ENCODE measurements at regions not wholly inside any gene's neighbourhood (a gene's known extent, or its start where the extent isn't known, plus 50 kb on each side); places are given as distances from the start of the nearest gene placed in this dataset.
"Not testable (repeated sequence)": the region's sequence is repeated elsewhere in the genome, so short reads cannot be mapped to it uniquely, and the experiment has no call there.

GRCh38 chr9:18032636-18033035 is 441.3 kb upstream of the ADAMTSL1 start:
- DNase-seq (ENCODE audit: low read depth) = no peak

DNA sequence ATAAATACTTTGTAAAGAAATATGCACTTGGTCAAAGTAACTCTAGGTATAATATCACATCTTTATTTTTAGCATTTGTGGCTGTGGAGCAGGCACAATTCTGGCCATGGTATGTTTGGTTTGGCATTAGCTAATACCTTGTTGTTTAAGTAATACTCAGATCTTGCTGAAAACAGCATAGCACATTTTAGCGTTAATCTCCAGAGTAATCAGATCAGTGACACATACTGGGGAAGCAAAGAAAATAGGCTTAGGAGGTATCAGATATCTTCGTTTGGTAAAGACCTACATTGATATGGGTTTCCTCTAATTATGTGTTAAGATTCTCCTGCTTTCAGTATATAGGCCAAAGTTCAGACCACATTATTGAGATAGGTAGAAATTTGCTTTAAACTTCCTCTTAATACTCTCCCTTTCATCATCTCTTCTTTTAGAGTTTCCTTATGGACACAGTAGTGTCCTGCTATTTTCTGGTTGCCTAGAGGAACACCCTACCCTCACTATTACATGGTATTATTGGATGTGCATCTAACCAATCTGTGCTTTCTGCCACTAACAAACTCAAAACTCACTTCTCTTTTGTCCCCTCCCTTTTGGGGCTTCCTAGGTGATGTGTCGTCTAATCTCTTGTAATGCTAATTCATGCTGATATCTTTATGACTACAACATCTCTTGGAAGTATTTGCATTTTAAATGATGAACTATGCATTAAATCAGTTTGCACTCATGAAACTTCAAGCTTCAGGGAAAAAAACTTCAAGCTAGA is 437.3 kb upstream of the ADAMTSL1 start:
- no peak for DNase-seq (ENCODE audit: low read depth)

DNA sequence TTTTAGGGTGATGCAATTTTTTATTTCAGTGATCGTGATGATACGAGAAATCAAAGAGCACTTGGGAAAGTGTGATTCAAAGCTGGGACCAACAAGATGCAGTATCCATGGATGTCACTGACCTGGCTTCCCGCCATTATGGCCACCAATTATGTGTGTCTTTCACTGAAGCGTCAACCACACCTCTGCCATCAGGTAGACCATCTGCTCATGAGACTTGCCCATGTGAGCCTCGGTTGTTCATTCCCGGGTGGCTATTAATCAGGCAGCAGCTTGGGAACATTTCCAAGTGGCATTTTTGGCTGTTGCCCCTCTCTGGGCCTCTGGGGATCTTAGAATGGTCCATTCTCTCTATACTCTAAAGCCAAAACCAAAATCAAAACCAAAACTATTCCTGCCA is 436.0 kb upstream of the ADAMTSL1 start:
- DNase-seq (ENCODE audit: low read depth) = no peak

DNA sequence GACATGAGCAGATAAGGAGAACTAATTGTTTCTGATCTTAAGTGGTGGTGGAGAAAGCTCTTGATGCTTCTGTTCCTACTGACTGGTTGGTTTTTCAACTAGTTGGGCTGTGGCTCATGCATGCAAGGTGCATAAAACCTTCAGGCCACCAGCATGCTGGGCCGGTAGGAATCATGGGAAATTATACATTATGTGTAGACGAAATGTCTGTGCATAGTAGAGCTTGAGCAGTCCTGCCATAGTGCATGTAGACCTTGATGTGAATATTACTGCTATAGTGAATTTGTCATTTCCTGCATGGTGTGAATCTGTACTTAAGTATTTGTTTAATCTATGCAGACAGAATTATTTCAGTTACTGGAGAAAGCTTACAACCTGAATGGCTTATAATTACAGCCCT is 433.6 kb upstream of the ADAMTSL1 start:
- DNase-seq (ENCODE audit: low read depth) = no peak

DNA sequence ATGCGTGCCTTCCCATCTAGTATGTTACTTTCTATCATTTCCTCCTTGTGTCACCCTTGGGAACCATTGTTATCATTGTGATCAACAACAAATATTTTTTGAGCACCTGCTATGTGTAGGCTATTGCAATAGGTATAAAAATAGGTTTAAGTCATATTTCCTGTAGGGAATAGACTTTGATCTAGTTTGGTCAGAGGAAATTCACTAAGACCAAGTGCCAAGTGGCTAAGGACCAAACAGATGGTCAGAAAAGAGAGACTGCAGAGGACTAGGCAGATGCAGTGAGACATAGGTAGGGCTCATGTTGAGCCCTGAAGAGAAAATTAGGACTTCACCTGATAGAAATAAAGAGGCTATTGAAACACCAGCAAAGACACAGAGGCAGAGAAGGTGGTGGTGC is 430.0 kb upstream of the ADAMTSL1 start:
- DNase-seq (ENCODE audit: low read depth) = no peak

DNA sequence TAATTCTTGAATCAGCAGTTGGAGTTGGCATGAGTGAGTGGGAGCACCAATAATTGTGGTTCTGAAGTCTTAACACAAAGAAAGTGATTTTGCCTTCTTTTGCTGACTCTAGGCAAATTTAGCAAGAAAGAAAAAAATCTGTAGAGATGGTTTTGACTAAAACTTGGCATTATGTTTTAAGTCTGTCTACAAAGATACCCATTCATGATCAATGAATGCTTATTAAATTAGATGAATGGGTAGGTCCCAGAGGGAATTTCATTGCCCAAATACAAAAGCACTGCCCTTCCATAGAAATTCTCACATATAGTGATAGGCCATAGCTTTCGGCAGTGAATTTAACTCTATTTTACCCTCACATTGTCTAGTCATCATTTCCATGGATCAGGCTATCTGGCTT is 428.6 kb upstream of the ADAMTSL1 start:
- no peak for DNase-seq (ENCODE audit: low read depth)

- no peak for DNase-seq (ENCODE audit: low read depth)
Measured at GRCh38 chr9:18046068-18046467, 427.9 kb upstream of the ADAMTSL1 start.

- DNase-seq (ENCODE audit: low read depth) = no peak
Measured at GRCh38 chr9:18051638-18052037, 422.3 kb upstream of the ADAMTSL1 start.

DNA sequence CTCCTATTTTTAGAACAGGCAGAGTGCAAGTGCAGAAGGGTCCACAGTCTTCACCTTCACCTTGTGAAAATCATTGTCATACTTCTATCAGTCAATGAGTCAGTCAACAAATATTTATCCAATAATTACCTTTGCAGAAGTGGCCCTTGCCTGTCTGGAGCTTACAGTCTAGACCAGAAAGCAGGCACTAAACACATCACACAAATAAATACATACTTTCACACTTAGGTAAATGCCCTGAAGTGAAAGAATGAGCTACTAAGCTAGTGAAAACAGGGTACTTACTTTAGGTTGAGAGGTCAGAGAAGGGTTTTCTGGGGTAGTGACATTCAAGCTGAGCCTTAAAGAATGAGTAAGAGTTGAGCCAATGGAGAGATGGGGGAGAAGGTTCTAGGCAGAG is 421.9 kb upstream of the ADAMTSL1 start:
- DNase-seq (ENCODE audit: low read depth) = no peak

DNA sequence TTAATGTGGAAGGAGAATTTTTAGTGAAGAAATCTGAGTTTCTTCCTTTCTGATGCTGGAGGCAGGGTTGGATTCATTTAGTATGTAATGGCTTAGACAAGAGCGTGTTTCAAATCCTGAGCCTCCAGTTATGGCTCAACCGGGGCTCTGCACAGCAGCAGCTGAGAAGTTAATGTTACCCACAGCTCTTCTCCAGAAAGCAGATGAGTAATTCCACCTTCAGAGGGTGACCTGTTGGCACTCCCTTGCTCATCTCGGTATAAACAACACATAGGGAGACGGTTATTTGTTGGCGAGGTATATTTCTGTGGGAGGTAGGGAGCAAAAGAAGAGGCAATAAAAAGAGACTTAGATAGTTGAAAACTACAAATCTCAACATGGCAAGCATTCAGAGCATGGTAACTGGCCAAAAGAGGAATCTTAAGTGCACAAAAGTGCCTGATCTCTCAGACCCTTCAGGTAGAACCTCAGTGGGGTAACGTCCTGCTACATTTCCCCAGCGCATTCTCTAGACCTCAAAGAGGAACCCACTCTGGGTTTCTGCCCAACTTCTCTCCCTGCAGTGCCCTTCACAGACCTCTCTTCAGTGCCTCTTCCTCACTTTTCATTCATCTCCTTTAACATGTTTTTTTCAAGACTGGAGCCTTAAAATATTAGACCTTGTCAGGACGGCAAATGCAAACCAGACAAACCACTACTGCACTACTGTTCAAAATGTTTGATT is 417.5 kb upstream of the ADAMTSL1 start:
- no peak for DNase-seq (ENCODE audit: low read depth)

DNA sequence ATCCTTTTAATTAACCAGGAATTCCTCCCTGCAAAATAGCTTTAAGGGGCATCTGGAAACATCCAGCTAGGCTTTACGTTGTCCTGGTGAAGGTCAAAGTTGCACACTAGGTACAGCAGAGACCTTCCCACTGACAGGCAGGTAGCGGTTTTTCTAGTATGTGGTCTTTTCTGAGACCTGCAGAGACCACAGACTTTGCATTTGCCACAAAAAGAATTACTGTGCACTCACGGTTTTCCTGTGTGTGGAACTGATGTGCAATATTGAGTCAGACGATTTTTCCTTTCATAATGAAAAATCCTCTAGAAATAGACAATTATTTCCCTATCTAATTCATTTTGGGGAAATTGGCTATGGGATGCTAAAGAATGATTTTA is 417.0 kb upstream of the ADAMTSL1 start:
- no peak for DNase-seq (ENCODE audit: low read depth)

DNA sequence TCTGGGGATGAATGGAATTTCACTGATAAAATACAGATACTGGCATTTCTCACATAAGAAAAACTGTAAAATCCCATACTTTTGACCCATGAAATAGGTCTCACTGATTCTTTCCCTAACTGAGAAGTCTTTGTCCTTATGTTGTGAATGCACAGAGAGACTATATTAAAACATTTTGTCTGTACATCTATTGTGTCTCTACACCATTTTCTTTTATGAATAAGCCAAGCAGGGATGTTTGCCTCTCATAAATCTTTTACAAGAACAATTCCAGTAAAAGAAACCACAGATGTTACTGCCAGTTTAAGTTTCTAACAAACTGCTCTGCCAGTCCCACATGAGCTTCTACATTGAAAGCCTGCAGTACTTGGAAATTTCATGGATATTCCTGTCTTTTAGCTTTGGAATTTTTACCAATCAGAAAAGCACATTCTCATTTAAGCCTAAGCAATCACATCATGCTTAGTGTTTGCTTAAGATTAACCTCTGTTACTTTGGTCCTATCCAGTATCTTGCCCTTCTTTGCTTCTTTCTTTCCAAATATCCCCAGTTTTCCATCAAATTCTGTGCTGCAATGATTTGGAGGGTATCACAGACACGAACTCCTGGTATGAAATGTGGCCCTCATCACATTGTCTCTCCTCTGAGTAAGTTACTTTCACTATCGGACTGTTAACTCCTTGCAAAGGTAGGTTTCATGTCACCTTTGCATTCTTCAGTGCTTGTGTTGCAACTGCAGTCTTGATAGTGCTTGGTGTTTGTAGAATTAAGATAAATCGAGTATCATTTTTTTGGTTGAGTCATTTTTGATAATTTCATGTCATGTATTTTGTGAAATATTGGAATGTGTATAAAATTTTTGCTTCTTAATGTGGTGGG is 415.1 kb upstream of the ADAMTSL1 start:
- peak; percentile 2 for DNase-seq (ENCODE audit: low read depth)

- no peak for DNase-seq (ENCODE audit: low read depth)
Measured at GRCh38 chr9:18059447-18059846, 414.5 kb upstream of the ADAMTSL1 start.

DNA sequence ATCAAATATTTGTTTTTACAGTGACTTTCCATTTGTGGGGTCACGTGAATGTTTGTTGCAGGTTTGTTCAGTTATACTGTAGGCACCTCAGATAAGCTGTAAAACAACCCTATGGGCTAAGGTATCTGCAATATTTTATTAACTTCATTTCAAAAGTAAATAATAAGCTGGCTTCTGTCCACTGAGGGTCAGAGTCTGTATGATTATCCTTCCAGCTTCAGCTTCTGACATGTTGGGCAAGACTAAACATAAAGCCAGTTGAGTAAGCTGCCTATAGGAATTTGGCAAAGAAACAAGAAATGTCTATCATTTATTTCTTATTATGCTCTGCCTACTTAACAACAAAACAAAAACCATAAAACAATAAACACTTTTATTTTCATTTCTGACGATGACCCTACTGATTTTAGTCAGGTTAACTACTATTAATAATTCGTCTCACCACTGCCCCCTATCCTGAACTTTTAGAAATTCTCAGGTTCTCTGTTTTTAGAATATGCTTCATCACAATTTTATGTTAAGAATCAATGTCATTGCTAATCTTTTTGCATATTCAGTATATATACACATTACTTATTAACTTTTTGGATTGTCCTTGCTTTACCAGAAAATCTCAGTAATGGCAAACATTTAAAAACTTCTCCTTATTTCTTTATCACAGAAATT is 413.6 kb upstream of the ADAMTSL1 start:
- no peak for DNase-seq (ENCODE audit: low read depth)

GRCh38 chr9:18061332-18061731 is 412.6 kb upstream of the ADAMTSL1 start:
- no peak for DNase-seq (ENCODE audit: low read depth)

GRCh38 chr9:18061856-18062255 is 412.1 kb upstream of the ADAMTSL1 start:
- DNase-seq (ENCODE audit: low read depth) = no peak

GRCh38 chr9:18063856-18064390 is 410.0 kb upstream of the ADAMTSL1 start:
- no peak for DNase-seq (ENCODE audit: low read depth)

DNA sequence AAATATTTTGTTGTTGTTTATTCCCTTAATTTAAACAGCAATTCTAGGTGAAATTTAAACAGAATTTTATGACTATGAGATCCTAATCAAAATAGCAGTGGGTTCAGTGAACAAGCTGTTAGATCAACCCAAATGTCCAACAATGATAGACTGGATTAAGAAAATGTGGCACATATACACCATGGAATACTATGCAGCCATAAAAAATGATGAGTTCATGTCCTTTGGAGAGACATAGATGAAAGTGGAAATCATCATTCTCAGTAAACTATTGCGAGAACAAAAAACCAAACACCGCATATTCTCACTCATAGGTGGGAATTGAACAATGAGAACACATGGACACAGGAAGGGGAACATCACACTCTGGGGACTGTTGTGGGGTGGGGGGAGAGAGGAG is 407.3 kb upstream of the ADAMTSL1 start:
- DNase-seq (ENCODE audit: low read depth) = not testable (repeated sequence)

GRCh38 chr9:18067548-18068120 is 406.3 kb upstream of the ADAMTSL1 start:
- DNase-seq (ENCODE audit: low read depth) = no peak

GRCh38 chr9:18068900-18069299 is 405.1 kb upstream of the ADAMTSL1 start:
- no peak for DNase-seq (ENCODE audit: low read depth)

DNA sequence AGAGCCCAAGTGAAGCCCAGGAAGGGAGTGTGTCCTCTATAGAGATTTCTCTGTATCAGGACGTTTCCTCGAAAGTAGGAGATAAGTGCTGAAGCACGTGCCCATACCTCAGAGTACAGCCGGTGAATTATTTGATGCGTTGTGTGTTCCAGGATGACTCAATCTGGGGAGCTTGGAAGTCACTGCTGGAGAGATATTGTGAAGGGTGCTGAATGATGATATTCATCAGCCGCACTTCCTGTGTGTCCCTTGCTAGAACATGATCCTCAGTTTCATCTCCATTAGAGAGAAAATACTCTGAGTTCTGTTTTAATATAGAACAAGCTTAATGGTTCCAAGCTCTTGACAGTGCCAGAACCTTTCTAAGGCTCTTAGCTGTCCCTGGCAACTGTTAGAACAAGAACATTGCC is 402.3 kb upstream of the ADAMTSL1 start:
- DNase-seq (ENCODE audit: low read depth) = peak; percentile 7

Measured in RPMI7951 (cell line).